H9 (cell line): ENCODE measurements at regions not wholly inside any gene's neighbourhood (a gene's known extent, or its start where the extent isn't known, plus 50 kb on each side); places are given as distances from the start of the nearest gene placed in this dataset.

Experiments
- DNase-seq: peaks from one replicate; pipeline ENCODE4 v3.0.0-alpha.2; 2017
- H2AFZ ChIP-seq: one replicate; pipeline ENCODE4 v1.6.1; 2013; ENCODE audit warnings: mild to moderate bottlenecking, low read length, control low read depth, moderate library complexity
- H2AK5ac ChIP-seq: 2 replicates; pipeline ENCODE4 v1.6.1; 2013; ENCODE audit warnings: low read length, control low read depth, mixed read lengths; ENCODE audit not compliant: insufficient read length
- H2BK120ac ChIP-seq: one replicate; pipeline ENCODE4 v1.6.1; 2013; ENCODE audit warnings: low read depth, mild to moderate bottlenecking, low read length, control low read depth, inconsistent platforms; ENCODE audit not compliant: poor library complexity, severe bottlenecking
- H2BK12ac ChIP-seq: 2 replicates; pipeline ENCODE4 v1.6.1; 2013; ENCODE audit warnings: low read length, control low read depth, mixed read lengths, low read depth; ENCODE audit not compliant: insufficient read length
- H2BK15ac ChIP-seq: 2 replicates; pipeline ENCODE4 v1.6.1; 2013; ENCODE audit warnings: low read depth, low read length, control low read depth
- H2BK20ac ChIP-seq: one replicate; pipeline ENCODE4 v1.6.1; 2013; ENCODE audit warnings: low read depth, mild to moderate bottlenecking, low read length, control low read depth, inconsistent platforms; ENCODE audit not compliant: poor library complexity, severe bottlenecking
- H2BK5ac ChIP-seq: 2 replicates; pipeline ENCODE4 v1.6.1; 2013; ENCODE audit warnings: low read length, control low read depth, mixed read lengths; ENCODE audit not compliant: insufficient read length
- H3K14ac ChIP-seq: 2 replicates; pipeline ENCODE4 v1.6.1; 2013; ENCODE audit warnings: low read length, control low read depth; ENCODE audit not compliant: insufficient read depth
- H3K18ac ChIP-seq: 2 replicates; pipeline ENCODE4 v1.6.1; 2013; ENCODE audit warnings: low read depth, mild to moderate bottlenecking, mixed read lengths, low read length, control low read depth; ENCODE audit not compliant: insufficient read length
- H3K23ac ChIP-seq: 2 replicates; pipeline ENCODE4 v1.6.1; 2013; ENCODE audit warnings: low read length, control low read depth, mixed read lengths, low read depth; ENCODE audit not compliant: insufficient read length
- H3K23me2 ChIP-seq: 2 replicates; pipeline ENCODE4 v1.6.1; 2013; ENCODE audit warnings: low read depth, mild to moderate bottlenecking, mixed read lengths, low read length, control low read depth; ENCODE audit not compliant: insufficient read length, poor library complexity, severe bottlenecking
- H3K27ac ChIP-seq: 2 replicates; pipeline ENCODE4 v1.5.1; 2013; ENCODE audit warnings: low read length, control low read depth, mixed read lengths, low read depth; ENCODE audit not compliant: insufficient read length
- H3K27me3 ChIP-seq: 2 replicates; pipeline ENCODE4 v1.6.1; 2013; ENCODE audit warnings: low read length, control low read depth, inconsistent platforms; ENCODE audit not compliant: insufficient read depth
- H3K4ac ChIP-seq: 2 replicates; pipeline ENCODE4 v1.6.1; 2013; ENCODE audit warnings: low read depth, mild to moderate bottlenecking, control low read depth, inconsistent platforms, low read length, moderate library complexity
- H3K4me1 ChIP-seq: 2 replicates; pipeline ENCODE4 v1.6.1; 2013; ENCODE audit warnings: low read length, control low read depth, inconsistent platforms; ENCODE audit not compliant: insufficient read depth
- H3K4me2 ChIP-seq: 2 replicates; pipeline ENCODE4 v1.6.1; 2013; ENCODE audit warnings: low read length, control low read depth, mixed read lengths; ENCODE audit not compliant: insufficient read length, insufficient read depth
- H3K56ac ChIP-seq: 2 replicates; pipeline ENCODE4 v1.6.1; 2013; ENCODE audit warnings: low read depth, mild to moderate bottlenecking, mixed read lengths, low read length, control low read depth; ENCODE audit not compliant: insufficient read length
- H3K79me1 ChIP-seq: 2 replicates; pipeline ENCODE4 v1.6.1; 2013; ENCODE audit warnings: low read depth, mild to moderate bottlenecking, moderate library complexity, low read length, control low read depth, inconsistent platforms; ENCODE audit not compliant: insufficient read depth, poor library complexity, severe bottlenecking
- H3K79me2 ChIP-seq: 2 replicates; pipeline ENCODE4 v1.6.1; 2013; ENCODE audit warnings: low read length, control low read depth, inconsistent platforms; ENCODE audit not compliant: insufficient read depth
- H3K9ac ChIP-seq: 2 replicates; pipeline ENCODE4 v1.6.1; 2013; ENCODE audit warnings: low read length, control low read depth, mixed read lengths; ENCODE audit not compliant: insufficient read length; ENCODE audit errors: extremely low read depth
- H3K9me3 ChIP-seq: one replicate; pipeline ENCODE4 v1.6.1; 2013; ENCODE audit warnings: low read depth, low read length, inconsistent platforms; ENCODE audit not compliant: control insufficient read depth
- H3T11ph ChIP-seq: one replicate; pipeline ENCODE4 v1.6.1; 2013; ENCODE audit warnings: mild to moderate bottlenecking, low read length, control low read depth, inconsistent platforms
- H4K20me1 ChIP-seq: one replicate; pipeline ENCODE4 v1.6.1; 2013; ENCODE audit not compliant: control insufficient read depth, insufficient read length, insufficient read depth
- H4K5ac ChIP-seq: 2 replicates; pipeline ENCODE4 v1.6.1; 2013; ENCODE audit warnings: low read depth, mild to moderate bottlenecking, mixed read lengths, low read length, control low read depth; ENCODE audit not compliant: insufficient read length
- H4K8ac ChIP-seq: replicated peaks from 2 replicates; pipeline ENCODE4 v1.6.1; 2013; ENCODE audit warnings: low read length, control low read depth, mixed read lengths, low read depth; ENCODE audit not compliant: insufficient read length
- H4K91ac ChIP-seq: 2 replicates; pipeline ENCODE4 v1.6.1; 2013; ENCODE audit warnings: low read depth, mild to moderate bottlenecking, moderate library complexity, mixed read lengths, low read length, control low read depth; ENCODE audit not compliant: insufficient read length
- H3K27ac Mint-ChIP-seq, 3 experiments: 2 replicates in 2 of 3; 3 replicates in 1 of 3; pipeline ENCODE4 v1.8.0; 2020 to 2021; ENCODE audit warnings: mixed read lengths in 3 of 3, mild to moderate bottlenecking in 1 of 3, moderate library complexity in 1 of 3
- H3K27me3 Mint-ChIP-seq: 2 replicates; pipeline ENCODE4 v1.8.0; 2021; ENCODE audit warnings: low read depth, mild to moderate bottlenecking, moderate library complexity, mixed read lengths
- H3K36me3 Mint-ChIP-seq, 3 experiments: 2 replicates in 2 of 3; 3 replicates in 1 of 3; pipeline ENCODE4 v1.8.0; 2020 to 2021; ENCODE audit warnings: low read depth in 3 of 3, mixed read lengths in 3 of 3; ENCODE audit not compliant: insufficient read depth in 1 of 3
- H3K4me1 Mint-ChIP-seq, 2 experiments: 2 replicates each; pipeline ENCODE4 v1.8.0; 2020; ENCODE audit warnings: mixed read lengths in 2 of 2
- H3K4me3 Mint-ChIP-seq, 2 experiments: 2 replicates in 1 of 2; 3 replicates in 1 of 2; pipeline ENCODE4 v1.8.0; 2020 to 2021; ENCODE audit warnings: mild to moderate bottlenecking in 2 of 2, mixed read lengths in 2 of 2, moderate library complexity in 1 of 2
- H3K9me3 Mint-ChIP-seq, 2 experiments: 2 replicates in 1 of 2; 3 replicates in 1 of 2; pipeline ENCODE4 v1.8.0; 2020; ENCODE audit warnings: mild to moderate bottlenecking in 2 of 2, mixed read lengths in 2 of 2, moderate library complexity in 1 of 2
- WGBS: extraction: QIAGEN DNeasy Blood & Tissue Kit; methylation state at CpG from one replicate; pipeline ENCODE4 v1.1.7; 2013; ENCODE audit warnings: missing lambda C conversion rate, low lambda C conversion rate, mixed read lengths; ENCODE audit not compliant: insufficient read length; ENCODE audit errors: extremely low coverage; 5-methylcytosine and 5-hydroxymethylcytosine counted together
- TF ChIP-seq, protein P1 (sequence below): fragments of 200-600 bp; sonication (generic); conservative IDR thresholded peaks from 3 replicates; pipeline ENCODE4 v1.8.0; 2021; ENCODE audit warnings: antibody characterized with exemption, mild to moderate bottlenecking

DNA sequence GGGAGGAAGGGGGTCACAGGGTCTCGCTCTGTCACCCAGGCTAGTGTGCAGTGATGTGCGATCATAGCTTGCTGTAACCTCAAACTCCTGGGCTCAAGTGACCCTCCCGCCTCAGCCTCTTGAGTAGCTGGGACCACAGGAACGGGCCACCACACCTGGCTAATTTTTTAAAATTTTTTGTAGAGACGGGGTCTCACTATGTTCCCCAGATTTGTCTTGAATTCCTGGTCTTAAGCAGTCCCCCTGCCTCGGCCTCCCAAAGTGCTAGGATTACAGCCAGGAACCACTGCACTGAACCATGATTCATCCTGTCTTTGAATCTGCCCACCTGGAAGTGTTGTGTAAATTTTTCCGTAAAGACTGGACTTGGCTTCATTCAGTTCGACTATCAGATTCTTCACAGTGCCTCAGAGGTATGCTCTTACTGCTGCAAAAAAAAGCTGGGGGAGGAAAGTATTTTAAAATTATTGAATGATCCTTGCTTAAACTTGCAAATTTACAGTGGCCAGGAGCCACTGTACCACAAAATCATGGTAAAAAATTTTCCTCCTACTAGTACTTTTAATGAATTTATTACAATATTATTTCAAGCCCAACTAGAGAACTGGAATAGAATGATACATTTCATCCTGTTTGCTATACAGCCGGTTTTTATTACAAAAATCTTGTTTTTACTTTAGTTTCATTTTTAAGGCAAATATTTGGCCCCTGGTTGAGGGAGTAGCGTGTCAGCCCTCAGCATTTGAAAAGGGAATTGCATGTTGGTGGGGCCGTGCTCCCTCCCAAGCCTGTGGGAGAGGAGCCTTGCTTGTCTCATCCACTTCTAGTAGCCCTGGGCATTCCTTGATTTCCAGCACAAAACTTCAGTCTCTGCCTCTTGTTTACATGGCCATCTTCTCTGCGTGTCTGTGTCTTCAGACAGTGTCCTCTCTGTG is 202.5 kb upstream of the SGK1 start:
- Histone ChIP-seq H3K9ac (no peak overlapping the region), H4K91ac (no peak overlapping the region), H3K4ac (no peak overlapping the region), H2BK120ac (no peak overlapping the region), H4K20me1 (no peaks in the 10 kb centered on the region), H2AFZ (no peak overlapping the region), H4K8ac (no peak overlapping the region), H2BK20ac (no peak overlapping the region), H3K56ac (no peak overlapping the region), H3K27me3 (no peaks in the 10 kb centered on the region), H3K4me1 (peaks cover 2% of the 10 kb centered on the region; the same call in 1 of the 2 replicates), H3K18ac (no peak overlapping the region), H2BK12ac (no peak overlapping the region), H3K79me2 (no peaks in the 10 kb centered on the region), H4K5ac (no peak overlapping the region), H3K14ac (no peak overlapping the region), H3T11ph (no peak overlapping the region), H2BK15ac (no peak overlapping the region), H2BK5ac (no peak overlapping the region), H3K27ac (no peak overlapping the region), H3K79me1 (no peaks in the 10 kb centered on the region), H3K9me3 (no peaks in the 10 kb centered on the region), H3K4me2 (no peak overlapping the region), H2AK5ac (no peak overlapping the region), H3K23ac (no peak overlapping the region), H3K23me2 (no peaks in the 10 kb centered on the region)
- peak overlapping the region in 2 of 3 experiments; percentile 40 to 80; a peak in 3 of 7 replicates for H3K27ac Mint-ChIP-seq
- no peaks in the 10 kb centered on the region for H3K9me3 Mint-ChIP-seq
- DNase-seq = no peak
- no peaks in the 10 kb centered on the region for H3K36me3 Mint-ChIP-seq
- H3K4me1 Mint-ChIP-seq = peaks cover 21 to 25% of the 10 kb centered on the region in 2 experiments
- WGBS = no CpG with 5 or more reads among the region's 12 CpGs
- TF ChIP-seq, protein P1, sequence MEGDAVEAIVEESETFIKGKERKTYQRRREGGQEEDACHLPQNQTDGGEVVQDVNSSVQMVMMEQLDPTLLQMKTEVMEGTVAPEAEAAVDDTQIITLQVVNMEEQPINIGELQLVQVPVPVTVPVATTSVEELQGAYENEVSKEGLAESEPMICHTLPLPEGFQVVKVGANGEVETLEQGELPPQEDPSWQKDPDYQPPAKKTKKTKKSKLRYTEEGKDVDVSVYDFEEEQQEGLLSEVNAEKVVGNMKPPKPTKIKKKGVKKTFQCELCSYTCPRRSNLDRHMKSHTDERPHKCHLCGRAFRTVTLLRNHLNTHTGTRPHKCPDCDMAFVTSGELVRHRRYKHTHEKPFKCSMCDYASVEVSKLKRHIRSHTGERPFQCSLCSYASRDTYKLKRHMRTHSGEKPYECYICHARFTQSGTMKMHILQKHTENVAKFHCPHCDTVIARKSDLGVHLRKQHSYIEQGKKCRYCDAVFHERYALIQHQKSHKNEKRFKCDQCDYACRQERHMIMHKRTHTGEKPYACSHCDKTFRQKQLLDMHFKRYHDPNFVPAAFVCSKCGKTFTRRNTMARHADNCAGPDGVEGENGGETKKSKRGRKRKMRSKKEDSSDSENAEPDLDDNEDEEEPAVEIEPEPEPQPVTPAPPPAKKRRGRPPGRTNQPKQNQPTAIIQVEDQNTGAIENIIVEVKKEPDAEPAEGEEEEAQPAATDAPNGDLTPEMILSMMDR = no peak
- no peaks in the 10 kb centered on the region for H3K27me3 Mint-ChIP-seq
- no peak overlapping the region for H3K4me3 Mint-ChIP-seq
